ENCODE measurements at regions not wholly inside any gene's neighbourhood (a gene's known extent, or its start where the extent isn't known, plus 50 kb on each side); places are given as distances from the start of the nearest gene placed in this dataset.
"Not testable (repeated sequence)": the region's sequence is repeated elsewhere in the genome, so short reads cannot be mapped to it uniquely, and the experiment has no call there.

DNA sequence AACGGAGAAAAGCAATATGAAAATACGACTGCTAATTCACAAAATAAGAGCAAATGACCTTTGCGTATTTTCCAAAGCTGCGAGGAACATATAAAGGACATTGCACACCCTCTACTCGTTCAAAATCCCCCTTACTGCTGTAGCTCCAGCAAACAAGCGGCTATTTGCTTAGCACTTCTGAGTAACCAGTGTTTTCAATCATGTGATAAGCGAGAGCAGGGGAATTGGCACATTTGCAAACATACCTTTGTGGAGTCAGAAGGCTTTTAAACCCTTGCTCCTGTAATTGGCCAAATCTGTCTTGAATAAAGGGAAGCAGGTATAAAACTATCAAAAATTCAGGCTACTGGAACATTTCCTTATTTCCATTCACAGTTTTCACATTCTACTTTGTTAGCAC, 610.2 kb downstream of the UBE2NL start:
- no peak overlapping the region for H3K4me2 ChIP-seq
- H3K4me3 ChIP-seq = no peak overlapping the region
- H3K9ac ChIP-seq = no peak overlapping the region
- no peaks in the 10 kb centered on the region; a peak in 1 of 22 replicates for H3K9me3 ChIP-seq (replicated peaks in 1 of 11)
- no peak for TF ChIP-seq Cebpa-rat (IDR thresholded peaks at IDR 0.05)
- H3K27me3 ChIP-seq = peaks cover 41 to 99% (median 89%) of the 10 kb centered on the region in 11 experiments
- no peaks in the 10 kb centered on the region; a peak in 1 of 22 replicates for H4K20me1 ChIP-seq
- no peak overlapping the region for H3K27ac ChIP-seq
- H3K4me1 ChIP-seq = no peaks in the 10 kb centered on the region
- H3K36me3 ChIP-seq = no peaks in the 10 kb centered on the region

DNA sequence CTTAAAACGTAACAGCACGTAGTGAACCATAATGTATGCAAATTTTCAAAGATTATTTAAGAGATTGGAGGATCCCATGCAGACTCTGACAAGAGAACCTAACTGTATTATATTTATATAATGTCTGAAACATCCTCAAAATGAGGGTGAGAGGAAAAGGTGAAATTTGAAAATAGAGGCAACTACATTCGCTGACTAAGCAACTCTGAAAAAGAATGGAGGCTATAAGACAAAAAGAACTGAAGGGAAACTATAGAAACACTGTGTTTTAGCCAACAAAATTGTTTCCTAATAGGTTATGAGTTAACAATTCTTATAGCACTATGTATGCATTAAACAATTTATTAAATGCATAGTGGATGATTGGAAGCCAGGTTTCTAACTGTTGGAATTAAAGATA, 648.0 kb downstream of the UBE2NL start:
- Histone ChIP-seq H3K9me3 (replicated peaks in 1 of 11) (peaks cover 0 to 10% (median 0%) of the 10 kb centered on the region in 11 experiments; a peak in 2 of 22 replicates), H4K20me1 (no peaks in the 10 kb centered on the region; a peak in 2 of 22 replicates), H3K4me3 (no peak overlapping the region), H3K27me3 (peaks cover 31 to 99% (median 85%) of the 10 kb centered on the region in 11 experiments), H3K4me1 (no peaks in the 10 kb centered on the region), H3K4me2 (no peak overlapping the region), H3K9ac (no peak overlapping the region), H3K36me3 (no peaks in the 10 kb centered on the region), H3K27ac (no peak overlapping the region)
- TF ChIP-seq Cebpa-rat (IDR thresholded peaks at IDR 0.05) = no peak

DNA sequence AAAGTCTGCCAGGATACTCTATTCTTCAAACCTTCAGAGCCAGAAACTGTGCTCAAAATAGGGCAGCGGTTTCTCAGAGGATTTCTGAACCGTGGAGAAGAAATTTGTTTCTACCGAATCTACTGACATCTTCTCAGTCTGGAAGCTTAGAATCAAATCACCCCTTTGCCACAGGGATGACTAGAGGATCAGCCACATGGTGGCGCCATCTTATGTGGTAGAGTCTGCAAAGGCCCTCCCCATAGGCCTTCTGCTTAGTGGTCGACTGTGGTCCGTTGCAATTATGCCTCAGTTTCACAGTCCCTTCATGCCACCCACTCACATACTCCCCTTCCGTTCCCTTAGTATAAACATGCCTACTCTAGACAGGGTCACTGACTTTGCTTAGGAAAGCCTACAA, 680.7 kb upstream of the SPANXN1 start:
- Histone ChIP-seq H3K27ac (no peak overlapping the region), H3K9me3 (replicated peaks in 1 of 11) (peaks cover 0 to 7% (median 0%) of the 10 kb centered on the region in 11 experiments; a peak in 3 of 22 replicates)
- no peak for TF ChIP-seq Cebpa-rat (IDR thresholded peaks at IDR 0.05)

DNA sequence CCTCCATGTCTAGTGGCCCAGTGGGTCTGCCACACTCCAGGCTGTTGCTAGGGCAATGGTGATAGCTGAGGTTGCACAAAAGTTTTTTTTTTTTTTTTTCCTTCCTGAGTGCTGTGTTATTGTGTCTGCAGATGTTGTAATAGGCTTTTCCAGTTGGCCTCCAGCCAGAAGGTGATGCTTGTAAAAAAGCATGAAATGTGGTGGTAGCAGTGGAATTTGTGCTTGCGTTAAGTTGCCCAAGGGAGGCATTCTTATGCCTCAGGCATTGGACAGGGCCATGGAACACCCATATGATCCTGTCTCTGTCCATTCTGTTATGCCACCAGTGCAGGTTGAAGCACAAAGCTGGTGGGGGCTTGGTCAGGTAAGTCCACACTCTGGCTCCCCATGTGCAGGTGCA, 660.5 kb upstream of the SPANXN1 start:
- TF ChIP-seq Cebpa-rat (IDR thresholded peaks at IDR 0.05) = no peak
- no peaks in the 10 kb centered on the region for H4K20me1 ChIP-seq
- peaks cover 0 to 9% (median 4%) of the 10 kb centered on the region in 11 experiments; a peak in 5 of 22 replicates for H3K9me3 ChIP-seq (replicated peaks in 1 of 11)
- H3K4me2 ChIP-seq = no peak overlapping the region
- no peaks in the 10 kb centered on the region for H3K4me1 ChIP-seq
- no peaks in the 10 kb centered on the region for H3K36me3 ChIP-seq
- peaks cover 54 to 95% (median 81%) of the 10 kb centered on the region in 11 experiments for H3K27me3 ChIP-seq
- no peak overlapping the region for H3K4me3 ChIP-seq
- no peak overlapping the region for H3K27ac ChIP-seq
- no peak overlapping the region for H3K9ac ChIP-seq

More for the DNA sequence above, 680.7 kb upstream of the SPANXN1 start:
- no peak overlapping the region for H3K4me3 ChIP-seq
- peaks cover 57 to 100% (median 98%) of the 10 kb centered on the region in 11 experiments for H3K27me3 ChIP-seq
- H3K4me1 ChIP-seq = no peaks in the 10 kb centered on the region
- H3K4me2 ChIP-seq = no peak overlapping the region
- no peak overlapping the region for H3K9ac ChIP-seq
- H3K36me3 ChIP-seq = no peaks in the 10 kb centered on the region
- no peaks in the 10 kb centered on the region for H4K20me1 ChIP-seq

DNA sequence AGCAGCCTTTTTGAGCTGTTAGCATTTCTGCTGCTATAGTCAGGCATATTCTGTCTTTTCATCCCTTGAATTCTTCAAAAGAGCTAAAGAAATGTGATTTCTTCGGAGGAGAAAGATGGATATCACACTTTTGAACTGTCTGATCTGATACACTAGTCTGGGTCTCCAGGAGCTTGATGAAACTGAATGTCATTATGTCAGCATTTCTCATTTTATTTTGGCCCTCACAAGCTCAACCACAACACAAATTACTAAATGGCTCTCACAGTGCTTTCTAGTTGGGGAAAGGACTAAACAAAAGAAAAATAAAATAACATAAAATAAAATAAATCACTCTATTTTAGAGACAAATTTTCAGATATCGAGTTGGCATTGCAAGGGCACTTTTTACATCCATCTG, 655.3 kb upstream of the SPANXN1 start:
- TF ChIP-seq Cebpa-rat (IDR thresholded peaks at IDR 0.05) = no peak
- Histone ChIP-seq H3K4me2 (no peak overlapping the region), H3K27ac (no peak overlapping the region), H3K4me1 (no peaks in the 10 kb centered on the region), H3K9ac (no peak overlapping the region), H3K9me3 (replicated peaks in 1 of 11) (peaks cover 0 to 3% (median 0%) of the 10 kb centered on the region in 11 experiments; a peak in 2 of 22 replicates), H3K4me3 (no peak overlapping the region), H3K36me3 (no peaks in the 10 kb centered on the region), H4K20me1 (no peaks in the 10 kb centered on the region), H3K27me3 (peaks cover 34 to 94% (median 81%) of the 10 kb centered on the region in 11 experiments)

DNA sequence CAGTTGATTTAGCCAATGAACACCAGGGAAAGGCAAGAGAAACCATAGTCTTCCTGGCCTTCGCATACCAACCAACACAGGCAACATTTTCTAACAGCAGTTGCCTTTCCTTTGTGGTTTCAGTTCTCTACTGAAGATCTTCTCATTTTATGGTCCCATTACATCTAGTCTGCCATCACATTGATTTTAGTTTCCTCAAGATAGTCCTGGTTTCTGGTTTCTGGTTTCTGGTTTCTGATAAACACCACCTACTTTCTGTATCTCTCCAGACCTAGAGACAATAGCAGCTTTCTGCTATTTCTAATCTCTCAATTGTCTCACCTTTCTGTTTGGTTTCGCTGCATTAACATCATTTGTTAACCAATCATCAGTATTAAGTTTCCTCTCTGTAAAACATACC, 646.3 kb upstream of the SPANXN1 start:
- Histone ChIP-seq H3K9me3 (replicated peaks in 1 of 11) (peaks cover 15 to 23% (median 19%) of the 10 kb centered on the region in 11 experiments; a peak in 21 of 22 replicates), H3K9ac (no peak overlapping the region), H3K36me3 (no peaks in the 10 kb centered on the region), H3K27me3 (peaks cover 6 to 82% (median 69%) of the 10 kb centered on the region in 11 experiments; a peak in 19 of 22 replicates), H3K4me1 (no peaks in the 10 kb centered on the region), H3K4me3 (no peak overlapping the region), H4K20me1 (no peaks in the 10 kb centered on the region; a peak in 1 of 22 replicates), H3K4me2 (no peak overlapping the region), H3K27ac (no peak overlapping the region)
- no peak for TF ChIP-seq Cebpa-rat (IDR thresholded peaks at IDR 0.05)

DNA sequence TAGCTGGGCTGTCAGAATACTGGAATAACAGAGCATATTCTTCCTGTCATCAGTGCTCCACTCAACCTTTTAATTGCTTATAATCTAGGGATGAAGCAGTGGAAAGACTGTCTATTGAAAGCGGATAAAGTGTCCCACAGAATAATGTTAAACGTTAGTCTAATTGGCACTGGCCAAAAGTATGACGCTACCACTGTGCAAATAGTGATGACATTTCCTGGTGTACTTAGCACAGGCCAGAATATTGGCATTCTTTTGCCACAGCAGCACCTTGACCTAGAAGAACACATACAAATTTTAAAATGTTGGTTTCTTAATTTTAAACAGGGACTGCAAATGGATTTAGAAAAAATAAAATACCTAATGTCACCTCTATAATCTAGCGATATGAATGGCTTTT, 635.2 kb upstream of the SPANXN1 start:
- H3K27ac ChIP-seq = no peak overlapping the region
- H3K4me2 ChIP-seq = no peak overlapping the region
- H3K9ac ChIP-seq = no peak overlapping the region
- H3K27me3 ChIP-seq = peaks cover 14 to 90% (median 74%) of the 10 kb centered on the region in 11 experiments; a peak in 21 of 22 replicates
- TF ChIP-seq Cebpa-rat (IDR thresholded peaks at IDR 0.05) = no peak
- no peaks in the 10 kb centered on the region; a peak in 1 of 22 replicates for H3K9me3 ChIP-seq (replicated peaks in 1 of 11)
- no peak overlapping the region for H3K4me3 ChIP-seq
- H4K20me1 ChIP-seq = no peaks in the 10 kb centered on the region; a peak in 1 of 22 replicates
- no peaks in the 10 kb centered on the region for H3K36me3 ChIP-seq
- no peaks in the 10 kb centered on the region; a peak in 1 of 20 replicates for H3K4me1 ChIP-seq

DNA sequence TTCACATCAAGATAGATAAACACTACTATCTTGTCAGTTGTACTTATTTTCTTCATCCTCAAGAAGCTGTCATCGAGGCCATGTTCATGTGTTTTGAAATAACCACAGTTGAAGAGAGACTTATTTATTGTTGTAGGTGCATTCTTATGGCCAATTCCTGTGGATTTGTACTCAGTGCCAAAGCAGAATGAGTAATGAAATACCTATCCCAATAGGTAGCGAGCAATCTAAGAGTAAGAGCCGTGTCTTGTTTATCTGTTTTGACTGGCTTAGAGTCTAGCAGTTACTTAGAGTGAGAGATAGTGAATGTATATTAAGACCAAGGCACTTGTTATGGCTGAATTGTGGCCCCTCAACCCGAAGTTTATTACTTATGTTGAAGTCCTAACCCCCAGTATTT, 631.0 kb upstream of the SPANXN1 start:
- no peak overlapping the region for H3K27ac ChIP-seq
- H3K4me1 ChIP-seq = no peaks in the 10 kb centered on the region; a peak in 1 of 20 replicates
- H4K20me1 ChIP-seq = no peaks in the 10 kb centered on the region; a peak in 1 of 22 replicates
- TF ChIP-seq Cebpa-rat (IDR thresholded peaks at IDR 0.05) = no peak
- H3K9me3 ChIP-seq (replicated peaks in 1 of 11) = peaks cover 0 to 6% (median 0%) of the 10 kb centered on the region in 11 experiments; a peak in 1 of 22 replicates
- H3K27me3 ChIP-seq = peaks cover 23 to 98% (median 91%) of the 10 kb centered on the region in 11 experiments
- no peak overlapping the region for H3K4me2 ChIP-seq
- no peak overlapping the region for H3K9ac ChIP-seq
- no peak overlapping the region for H3K4me3 ChIP-seq
- no peaks in the 10 kb centered on the region for H3K36me3 ChIP-seq

DNA sequence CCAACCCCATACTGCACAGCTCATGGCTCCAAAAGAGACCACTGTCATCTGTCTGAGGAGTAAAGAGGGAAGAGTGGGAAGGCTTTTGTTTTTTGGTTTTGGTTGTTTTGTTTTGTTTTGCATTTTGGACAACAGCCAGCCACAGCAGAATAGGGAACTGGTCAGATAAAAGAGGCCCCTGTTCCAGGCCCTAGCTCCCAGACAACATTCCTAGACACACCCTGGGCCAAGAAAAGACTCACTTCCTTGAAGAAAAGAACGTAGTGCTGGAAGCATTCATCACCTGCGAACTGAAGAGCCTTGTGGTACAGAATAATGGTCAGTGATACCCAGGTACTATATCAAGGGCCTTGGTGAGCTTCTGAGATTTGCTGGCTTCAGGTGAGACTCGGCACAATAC, 619.4 kb upstream of the SPANXN1 start:
- Histone ChIP-seq H3K4me3 (no peak overlapping the region), H4K20me1 (no peaks in the 10 kb centered on the region; a peak in 1 of 22 replicates), H3K36me3 (no peaks in the 10 kb centered on the region), H3K4me1 (no peaks in the 10 kb centered on the region), H3K27me3 (peaks cover 45 to 98% (median 81%) of the 10 kb centered on the region in 11 experiments), H3K9ac (no peak overlapping the region), H3K4me2 (peak overlapping the region in 2 of 11 experiments; percentile 12 to 34; a peak in 1 of 22 replicates), H3K9me3 (replicated peaks in 1 of 11) (no peaks in the 10 kb centered on the region), H3K27ac (no peak overlapping the region)
- TF ChIP-seq Cebpa-rat (IDR thresholded peaks at IDR 0.05) = no peak

DNA sequence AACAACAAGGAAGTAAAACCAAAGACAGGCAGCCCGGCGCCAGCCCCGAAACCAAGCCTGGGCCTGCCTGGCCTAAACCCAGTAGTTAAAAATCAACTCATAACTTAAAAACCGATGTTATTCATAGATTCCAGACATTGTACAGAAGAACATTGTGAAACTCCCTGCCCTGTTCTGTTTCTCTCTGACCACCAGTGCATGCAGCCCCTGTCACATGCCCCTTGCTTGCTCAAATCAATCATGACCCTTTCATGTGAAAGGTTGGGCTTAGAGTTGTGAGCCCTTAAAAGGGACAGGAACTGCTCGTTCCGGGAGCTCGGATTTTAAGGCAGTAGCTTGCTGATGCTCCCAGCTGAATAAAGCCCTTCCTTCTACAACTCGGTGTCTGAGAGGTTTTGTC, 612.9 kb upstream of the SPANXN1 start:
- not testable (repeated sequence) for H3K27ac ChIP-seq; H4K20me1 ChIP-seq; H3K4me2 ChIP-seq; H3K36me3 ChIP-seq; H3K4me1 ChIP-seq; H3K4me3 ChIP-seq; H3K9me3 ChIP-seq (replicated peaks in 1 of 11); H3K9ac ChIP-seq
- peaks cover 9 to 61% (median 44%) of the 10 kb centered on the region in 11 experiments; a peak in 21 of 22 replicates for H3K27me3 ChIP-seq
